Keratinocyte (primary cell): ENCODE measurements at regions not wholly inside any gene's neighbourhood (a gene's known extent, or its start where the extent isn't known, plus 50 kb on each side); places are given as distances from the start of the nearest gene placed in this dataset.
"Not testable (repeated sequence)": the region's sequence is repeated elsewhere in the genome, so short reads cannot be mapped to it uniquely, and the experiment has no call there.

Source experiments
- DNase-seq: peaks from one replicate; pipeline ENCODE4 v3.0.0-alpha.2; 2011; ENCODE audit warnings: low read depth, missing footprints, low spot score
- FAIRE-seq: peaks from 2 replicates; lab custom pipeline; 2011; peaks lifted over from hg19 to GRCh38; lab: Jason Lieb, UNC
- H2AFZ ChIP-seq: 2 replicates; pipeline ENCODE4 v1.6.0; 2012; ENCODE audit warnings: low read length, control low read depth, inconsistent platforms; ENCODE audit not compliant: control insufficient read depth
- H3K27ac ChIP-seq: 2 replicates; pipeline ENCODE4 v1.5.1; 2011; ENCODE audit warnings: low read length; ENCODE audit not compliant: control insufficient read depth, insufficient read depth
- H3K27me3 ChIP-seq: 3 replicates; pipeline ENCODE4 v1.6.0; 2011; ENCODE audit warnings: low read length; ENCODE audit not compliant: control insufficient read depth, insufficient read depth; ENCODE audit errors: extremely low read depth
- H3K36me3 ChIP-seq, 2 experiments: 2 replicates in 1 of 2; 3 replicates in 1 of 2; pipeline ENCODE4 v1.5.1; 2011; ENCODE audit warnings: low read length in 2 of 2, mild to moderate bottlenecking in 1 of 2; ENCODE audit not compliant: control insufficient read depth in 2 of 2, insufficient read depth in 2 of 2; ENCODE audit errors: extremely low read depth in 1 of 2
- H3K4me1 ChIP-seq: 3 replicates; pipeline ENCODE4 v1.5.1; 2011; ENCODE audit warnings: low read length; ENCODE audit not compliant: control insufficient read depth, insufficient read depth; ENCODE audit errors: extremely low read depth
- H3K4me2 ChIP-seq: 3 replicates; pipeline ENCODE4 v1.6.0; 2011; ENCODE audit warnings: low read depth, low read length; ENCODE audit not compliant: control insufficient read depth, insufficient read depth; ENCODE audit errors: extremely low read depth
- H3K4me3 ChIP-seq, 3 experiments: fragments of 200-600 bp in 1 of 3; sonication (generic) in 1 of 3; 2 replicates in 2 of 3; 3 replicates in 1 of 3; pipeline ENCODE4 v1.5.1; 2011 to 2016; ENCODE audit warnings: low read length in 3 of 3, mild to moderate bottlenecking in 3 of 3, control low read depth in 2 of 3, inconsistent platforms in 1 of 3, low read depth in 1 of 3, mixed read lengths in 1 of 3, mixed run types in 1 of 3, moderate library complexity in 1 of 3; ENCODE audit not compliant: control insufficient read depth in 2 of 3, insufficient read depth in 2 of 3; ENCODE audit errors: extremely low read depth in 1 of 3
- H3K79me2 ChIP-seq: 2 replicates; pipeline ENCODE4 v1.6.0; 2012; ENCODE audit warnings: low read length; ENCODE audit not compliant: control insufficient read depth, insufficient read depth
- H3K9ac ChIP-seq: 3 replicates; pipeline ENCODE4 v1.6.0; 2011; ENCODE audit warnings: low read length; ENCODE audit not compliant: control insufficient read depth, insufficient read depth; ENCODE audit errors: extremely low read depth
- H3K9me1 ChIP-seq: 3 replicates; pipeline ENCODE4 v1.6.0; 2011; ENCODE audit warnings: low read length; ENCODE audit not compliant: control insufficient read depth, insufficient read depth; ENCODE audit errors: extremely low read depth
- H3K9me3 ChIP-seq: 2 replicates; pipeline ENCODE4 v1.5.1; 2012; ENCODE audit warnings: low read depth, low read length; ENCODE audit not compliant: control insufficient read depth
- H4K20me1 ChIP-seq: 3 replicates; pipeline ENCODE4 v1.6.0; 2011; ENCODE audit warnings: low read length; ENCODE audit not compliant: control insufficient read depth, insufficient read depth; ENCODE audit errors: extremely low read depth
- EZH2 ChIP-seq: IDR thresholded peaks from one replicate; pipeline ENCODE4 v1.6.1; 2012; ENCODE audit warnings: inconsistent platforms, mild to moderate bottlenecking, low read length, moderate library complexity
- dilution Hi-C: fragments of 300-500 bp; cut with MboI; formaldehyde crosslinking; loops from one replicate; pipeline ENCODE4 v1.7.0; 2020; ENCODE audit warnings: low sequenced_read_pairs; ENCODE audit not compliant: extremely low pct_ligation_motif_present
- TF ChIP-seq, protein P1 (sequence below), 3 experiments: IDR thresholded peaks in 1 of 3; conservative IDR thresholded peaks in 1 of 3; optimal IDR thresholded peaks in 1 of 3; 2 replicates in 2 of 3; 3 replicates in 1 of 3; pipeline versions ENCODE3 to v1.5.1; 2011; ENCODE audit warnings: low read length in 3 of 3, mild to moderate bottlenecking in 3 of 3, moderate library complexity in 2 of 3, control low read depth in 1 of 3, inconsistent platforms in 1 of 3; ENCODE audit not compliant: insufficient read depth in 2 of 3; ENCODE audit errors: extremely low read depth in 1 of 3

- Histone ChIP-seq H3K9ac (no peak overlapping the region), H3K9me1 (no peaks in the 10 kb centered on the region), H3K4me1 (no peaks in the 10 kb centered on the region), H3K36me3 (no peaks in the 10 kb centered on the region), H3K79me2 (no peaks in the 10 kb centered on the region), H3K9me3 (no peaks in the 10 kb centered on the region), H3K27ac (no peak overlapping the region), H3K4me2 (no peak overlapping the region), H2AFZ (no peak overlapping the region), H4K20me1 (no peaks in the 10 kb centered on the region), H3K27me3 (peaks cover 3% of the 10 kb centered on the region), H3K4me3 (no peak overlapping the region)
- FAIRE-seq (no peak), DNase-seq (no peak)
- TF ChIP-seq EZH2, result no peak
- TF ChIP-seq, protein P1, sequence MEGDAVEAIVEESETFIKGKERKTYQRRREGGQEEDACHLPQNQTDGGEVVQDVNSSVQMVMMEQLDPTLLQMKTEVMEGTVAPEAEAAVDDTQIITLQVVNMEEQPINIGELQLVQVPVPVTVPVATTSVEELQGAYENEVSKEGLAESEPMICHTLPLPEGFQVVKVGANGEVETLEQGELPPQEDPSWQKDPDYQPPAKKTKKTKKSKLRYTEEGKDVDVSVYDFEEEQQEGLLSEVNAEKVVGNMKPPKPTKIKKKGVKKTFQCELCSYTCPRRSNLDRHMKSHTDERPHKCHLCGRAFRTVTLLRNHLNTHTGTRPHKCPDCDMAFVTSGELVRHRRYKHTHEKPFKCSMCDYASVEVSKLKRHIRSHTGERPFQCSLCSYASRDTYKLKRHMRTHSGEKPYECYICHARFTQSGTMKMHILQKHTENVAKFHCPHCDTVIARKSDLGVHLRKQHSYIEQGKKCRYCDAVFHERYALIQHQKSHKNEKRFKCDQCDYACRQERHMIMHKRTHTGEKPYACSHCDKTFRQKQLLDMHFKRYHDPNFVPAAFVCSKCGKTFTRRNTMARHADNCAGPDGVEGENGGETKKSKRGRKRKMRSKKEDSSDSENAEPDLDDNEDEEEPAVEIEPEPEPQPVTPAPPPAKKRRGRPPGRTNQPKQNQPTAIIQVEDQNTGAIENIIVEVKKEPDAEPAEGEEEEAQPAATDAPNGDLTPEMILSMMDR (optimal IDR thresholded peaks at IDR 0.05 in 1 of 3, IDR thresholded peaks at IDR 0.05 in 1 of 3, conservative IDR thresholded peaks at IDR 0.05 in 1 of 3; ENCODE audit: extremely low read depth in 1 of 3, insufficient read depth in 2 of 3, low read length in 3 of 3), result peak; percentile 34 to 49 (median 37)
- dilution Hi-C loops, result no loop called here
These were observed 60.0 kb upstream of the LRCH1 start for GRCh38 chr13:46492946-46493345.

GRCh38 chr13:46491641-46492040 lies 61.3 kb upstream of the LRCH1 start:
- H3K79me2 ChIP-seq, result no peaks in the 10 kb centered on the region
- dilution Hi-C loops, result no loop called here
- FAIRE-seq (no peak), DNase-seq (no peak)
- no peak overlapping the region for H3K27ac ChIP-seq
- peaks cover 3% of the 10 kb centered on the region for H3K27me3 ChIP-seq
- no peaks in the 10 kb centered on the region for H4K20me1 ChIP-seq
- no peaks in the 10 kb centered on the region for H3K9me3 ChIP-seq
- no peaks in the 10 kb centered on the region for H3K36me3 ChIP-seq
- no peak overlapping the region for H3K4me2 ChIP-seq
- H3K4me1 ChIP-seq, result no peaks in the 10 kb centered on the region
- H3K9ac ChIP-seq, result no peak overlapping the region
- no peak overlapping the region for H2AFZ ChIP-seq
- TF ChIP-seq, protein P1 (optimal IDR thresholded peaks at IDR 0.05 in 1 of 3, IDR thresholded peaks at IDR 0.05 in 1 of 3, conservative IDR thresholded peaks at IDR 0.05 in 1 of 3; ENCODE audit: extremely low read depth in 1 of 3, insufficient read depth in 2 of 3, low read length in 3 of 3), result no peak
- no peak for TF ChIP-seq EZH2
- no peaks in the 10 kb centered on the region for H3K9me1 ChIP-seq
- H3K4me3 ChIP-seq, result no peak overlapping the region

- H3K4me1 ChIP-seq, H3K9me1 ChIP-seq, H3K9ac ChIP-seq, H4K20me1 ChIP-seq, H3K36me3 ChIP-seq, H3K27ac ChIP-seq, DNase-seq, H3K9me3 ChIP-seq, H3K4me2 ChIP-seq, H3K27me3 ChIP-seq, H3K79me2 ChIP-seq, FAIRE-seq, H3K4me3 ChIP-seq, H2AFZ ChIP-seq, dilution Hi-C loops: not testable (repeated sequence)
These were observed 62.3 kb upstream of the LRCH1 start for GRCh38 chr13:46490713-46491112.
